Hepatocyte (in vitro differentiated cells): ENCODE measurements at regions not wholly inside any gene's neighbourhood (a gene's known extent, or its start where the extent isn't known, plus 50 kb on each side); places are given as distances from the start of the nearest gene placed in this dataset.

ENCODE experiments used
- EZH2 ChIP-seq: fragments of 200-600 bp; sonication (generic); IDR thresholded peaks from 2 replicates; pipeline ENCODE4 v1.6.1; 2016; ENCODE audit warnings: antibody characterized with exemption, mild to moderate bottlenecking, borderline replicate concordance
- EZH2phosphoT487 ChIP-seq: fragments of 200-600 bp; sonication (generic); IDR thresholded peaks from one replicate; pipeline ENCODE4 v1.6.1; 2018; ENCODE audit warnings: antibody characterized with exemption, mild to moderate bottlenecking, low read depth, moderate library complexity; ENCODE audit not compliant: unreplicated experiment, severe bottlenecking
- TF ChIP-seq, protein P1 (sequence below): fragments of 200-600 bp; sonication (generic); IDR thresholded peaks from 2 replicates; pipeline ENCODE4 v1.5.1; 2016; ENCODE audit warnings: antibody characterized with exemption, mild to moderate bottlenecking; ENCODE audit not compliant: poor library complexity

DNA sequence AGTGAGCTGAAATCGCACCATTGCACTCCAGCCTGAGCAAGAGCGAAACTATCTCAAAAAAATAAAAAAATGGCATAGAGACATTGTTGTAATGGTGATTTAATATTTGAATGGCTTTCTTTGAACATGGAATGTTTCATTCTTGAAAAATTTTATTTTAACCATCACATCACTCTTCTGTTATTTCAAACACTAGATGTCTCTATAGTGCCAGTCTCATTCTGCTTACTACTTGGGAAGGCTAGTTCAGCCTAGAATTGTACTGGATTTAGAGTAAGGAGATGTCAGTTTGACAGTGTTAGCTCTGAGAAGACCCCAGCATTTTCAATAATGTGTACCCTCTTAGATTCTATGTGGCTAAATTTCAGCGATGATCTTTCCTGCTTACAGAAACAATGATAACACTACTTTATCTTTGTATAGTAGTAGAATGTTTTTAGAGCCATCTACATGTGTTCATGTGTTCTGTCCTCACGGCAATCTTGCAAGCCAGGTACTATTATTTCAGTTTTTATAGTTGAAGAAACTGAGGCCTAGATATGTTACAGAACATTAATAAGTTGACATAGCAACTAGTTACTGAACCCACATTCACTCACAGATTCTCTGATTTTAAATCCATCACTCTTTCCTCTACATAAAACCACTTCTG lies 142.9 kb upstream of the ZSWIM2 start:
- TF ChIP-seq, protein P1, sequence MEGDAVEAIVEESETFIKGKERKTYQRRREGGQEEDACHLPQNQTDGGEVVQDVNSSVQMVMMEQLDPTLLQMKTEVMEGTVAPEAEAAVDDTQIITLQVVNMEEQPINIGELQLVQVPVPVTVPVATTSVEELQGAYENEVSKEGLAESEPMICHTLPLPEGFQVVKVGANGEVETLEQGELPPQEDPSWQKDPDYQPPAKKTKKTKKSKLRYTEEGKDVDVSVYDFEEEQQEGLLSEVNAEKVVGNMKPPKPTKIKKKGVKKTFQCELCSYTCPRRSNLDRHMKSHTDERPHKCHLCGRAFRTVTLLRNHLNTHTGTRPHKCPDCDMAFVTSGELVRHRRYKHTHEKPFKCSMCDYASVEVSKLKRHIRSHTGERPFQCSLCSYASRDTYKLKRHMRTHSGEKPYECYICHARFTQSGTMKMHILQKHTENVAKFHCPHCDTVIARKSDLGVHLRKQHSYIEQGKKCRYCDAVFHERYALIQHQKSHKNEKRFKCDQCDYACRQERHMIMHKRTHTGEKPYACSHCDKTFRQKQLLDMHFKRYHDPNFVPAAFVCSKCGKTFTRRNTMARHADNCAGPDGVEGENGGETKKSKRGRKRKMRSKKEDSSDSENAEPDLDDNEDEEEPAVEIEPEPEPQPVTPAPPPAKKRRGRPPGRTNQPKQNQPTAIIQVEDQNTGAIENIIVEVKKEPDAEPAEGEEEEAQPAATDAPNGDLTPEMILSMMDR: peak; percentile 33
- TF ChIP-seq EZH2phosphoT487 (no peak), EZH2 (no peak)
